ENCODE measurements at regions not wholly inside any gene's neighbourhood (a gene's known extent, or its start where the extent isn't known, plus 50 kb on each side); places are given as distances from the start of the nearest gene placed in this dataset.

- CTCF ChIA-PET, result interaction anchor here (0.6 to 1.1 kb wide), 4 partner anchors 12 to 1147 kb away, joined by 3 to 4 read pairs (median 3); no protein-coding TSS in a partner anchor
- TF ChIP-seq CTCF (IDR thresholded peaks at IDR 0.05; ENCODE audit: insufficient read depth, low read depth, low read length), result no peak
- DNase-seq (ENCODE audit: low read depth), result no peak
- no peak overlapping the region for H3K4me3 ChIP-seq (ENCODE audit: low read depth, low read length)
- H3K36me3 ChIP-seq (ENCODE audit: control insufficient read depth, insufficient read depth, low read length), result no peaks in the 10 kb centered on the region
- POLR2A ChIA-PET, result interaction anchor here (1.1 kb wide), 1 partner anchor 15 kb away, joined by 3 read pairs; no protein-coding TSS in a partner anchor
- no peaks in the 10 kb centered on the region for H3K27me3 ChIP-seq (ENCODE audit: control insufficient read depth, insufficient read depth, low read length)
Measured at GRCh38 chr12:105725054-105725453, 394.6 kb downstream of the C12orf75 start.

- no peaks in the 10 kb centered on the region for H3K27me3 ChIP-seq (ENCODE audit: control insufficient read depth, insufficient read depth, low read length)
- ChIA-PET POLR2A (no interaction called here), CTCF (interaction anchor here (1.3 kb wide), 1 partner anchor 11 kb away, joined by 6 read pairs; no protein-coding TSS in a partner anchor)
- DNase-seq (ENCODE audit: low read depth), result no peak
- H3K4me3 ChIP-seq (ENCODE audit: low read depth, low read length), result no peak overlapping the region
- no peaks in the 10 kb centered on the region for H3K36me3 ChIP-seq (ENCODE audit: control insufficient read depth, insufficient read depth, low read length)
- TF ChIP-seq CTCF (IDR thresholded peaks at IDR 0.05; ENCODE audit: insufficient read depth, low read depth, low read length), result no peak
Measured at GRCh38 chr12:105729181-105729771, 398.8 kb downstream of the C12orf75 start.

GRCh38 chr12:105729926-105730325 lies 399.4 kb downstream of the C12orf75 start:
- no peak for TF ChIP-seq CTCF (IDR thresholded peaks at IDR 0.05; ENCODE audit: insufficient read depth, low read depth, low read length)
- CTCF ChIA-PET, result interaction anchor here (1.3 kb wide), 1 partner anchor 10 kb away, joined by 6 read pairs; no protein-coding TSS in a partner anchor
- POLR2A ChIA-PET, result no interaction called here
- H3K27me3 ChIP-seq (ENCODE audit: control insufficient read depth, insufficient read depth, low read length), result no peaks in the 10 kb centered on the region
- no peak overlapping the region for H3K4me3 ChIP-seq (ENCODE audit: low read depth, low read length)
- no peak for DNase-seq (ENCODE audit: low read depth)
- no peaks in the 10 kb centered on the region for H3K36me3 ChIP-seq (ENCODE audit: control insufficient read depth, insufficient read depth, low read length)

- Histone ChIP-seq H3K27me3 (ENCODE audit: control insufficient read depth, insufficient read depth, low read length) (no peaks in the 10 kb centered on the region), H3K36me3 (ENCODE audit: control insufficient read depth, insufficient read depth, low read length) (no peaks in the 10 kb centered on the region), H3K4me3 (ENCODE audit: low read depth, low read length) (no peak overlapping the region)
- no peak for DNase-seq (ENCODE audit: low read depth)
- POLR2A ChIA-PET, result no interaction called here
- CTCF ChIA-PET, result interaction anchor here (0.6 kb wide), 1 partner anchor 15 kb away, joined by 3 read pairs; no protein-coding TSS in a partner anchor
- no peak for TF ChIP-seq CTCF (IDR thresholded peaks at IDR 0.05; ENCODE audit: insufficient read depth, low read depth, low read length)
Measured at GRCh38 chr12:105733579-105733978, 403.1 kb downstream of the C12orf75 start.

- Histone ChIP-seq H3K36me3 (ENCODE audit: control insufficient read depth, insufficient read depth, low read length) (no peaks in the 10 kb centered on the region), H3K4me3 (ENCODE audit: low read depth, low read length) (no peak overlapping the region), H3K27me3 (ENCODE audit: control insufficient read depth, insufficient read depth, low read length) (no peaks in the 10 kb centered on the region)
- CTCF ChIA-PET, result interaction anchor here (0.8 to 1.0 kb wide), 2 partner anchors 8 to 11 kb away, joined by 3 read pairs; no protein-coding TSS in a partner anchor
- no peak for TF ChIP-seq CTCF (IDR thresholded peaks at IDR 0.05; ENCODE audit: insufficient read depth, low read depth, low read length)
- DNase-seq (ENCODE audit: low read depth), result no peak
- POLR2A ChIA-PET, result no interaction called here
Measured at GRCh38 chr12:105736498-105736897, 402.3 kb downstream of the NUAK1 start.
